ENCODE measurements at regions not wholly inside any gene's neighbourhood (a gene's known extent, or its start where the extent isn't known, plus 50 kb on each side); places are given as distances from the start of the nearest gene placed in this dataset.

DNA sequence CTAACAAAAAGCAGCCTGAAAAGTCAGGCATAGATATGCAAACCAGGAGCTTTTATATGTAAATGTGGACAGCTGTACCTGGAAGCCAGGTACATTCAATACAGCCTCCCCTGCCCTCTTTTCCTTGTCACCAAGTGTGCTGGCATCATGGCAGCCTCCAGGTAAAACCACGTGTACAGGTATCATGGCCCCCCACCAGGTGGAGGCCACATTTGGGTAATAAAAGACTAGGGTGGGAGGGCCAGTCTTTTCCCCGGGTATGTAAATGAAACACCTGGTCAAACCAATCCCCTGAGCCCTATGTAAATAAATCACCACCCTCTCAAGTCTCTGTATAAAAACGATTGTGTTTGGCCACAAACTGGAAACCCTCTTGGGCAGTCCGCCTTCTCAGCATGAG is 226.4 kb upstream of the GOT2 start:
- TF ChIP-seq, protein P1, sequence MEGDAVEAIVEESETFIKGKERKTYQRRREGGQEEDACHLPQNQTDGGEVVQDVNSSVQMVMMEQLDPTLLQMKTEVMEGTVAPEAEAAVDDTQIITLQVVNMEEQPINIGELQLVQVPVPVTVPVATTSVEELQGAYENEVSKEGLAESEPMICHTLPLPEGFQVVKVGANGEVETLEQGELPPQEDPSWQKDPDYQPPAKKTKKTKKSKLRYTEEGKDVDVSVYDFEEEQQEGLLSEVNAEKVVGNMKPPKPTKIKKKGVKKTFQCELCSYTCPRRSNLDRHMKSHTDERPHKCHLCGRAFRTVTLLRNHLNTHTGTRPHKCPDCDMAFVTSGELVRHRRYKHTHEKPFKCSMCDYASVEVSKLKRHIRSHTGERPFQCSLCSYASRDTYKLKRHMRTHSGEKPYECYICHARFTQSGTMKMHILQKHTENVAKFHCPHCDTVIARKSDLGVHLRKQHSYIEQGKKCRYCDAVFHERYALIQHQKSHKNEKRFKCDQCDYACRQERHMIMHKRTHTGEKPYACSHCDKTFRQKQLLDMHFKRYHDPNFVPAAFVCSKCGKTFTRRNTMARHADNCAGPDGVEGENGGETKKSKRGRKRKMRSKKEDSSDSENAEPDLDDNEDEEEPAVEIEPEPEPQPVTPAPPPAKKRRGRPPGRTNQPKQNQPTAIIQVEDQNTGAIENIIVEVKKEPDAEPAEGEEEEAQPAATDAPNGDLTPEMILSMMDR (IDR thresholded peaks at IDR 0.05) = no peak
- no peak for TF ChIP-seq POLR2A (IDR thresholded peaks at IDR 0.05)

Data from testis (tissue), 2 donors.